SK-N-SH treated with all-trans-retinoic acid at 6 μM for 48 hours (cell line): ENCODE measurements at regions not wholly inside any gene's neighbourhood (a gene's known extent, or its start where the extent isn't known, plus 50 kb on each side); places are given as distances from the start of the nearest gene placed in this dataset.

ENCODE experiments used
- ATAC-seq: fragments of 200-7000 bp; cut with Tn5 transposase; 3 replicates; pipeline ENCODE4 v1.9.1; 2020; ENCODE audit warnings: mild to moderate bottlenecking, moderate library complexity
- ARNTL ChIP-seq: fragments of 450-650 bp; formaldehyde crosslinking; IDR thresholded peaks from 2 replicates; pipeline ENCODE4 v1.5.0; 2020; ENCODE audit warnings: low read depth, mild to moderate bottlenecking, moderate library complexity, borderline replicate concordance
- BACH2 ChIP-seq: fragments of 250-450 bp; sonication (Bioruptor Pico); IDR thresholded peaks from 2 replicates; pipeline ENCODE4 v1.9.0; 2021; ENCODE audit warnings: mild to moderate bottlenecking, borderline replicate concordance
- CSDC2 ChIP-seq: fragments of 250-450 bp; sonication (Bioruptor Pico); IDR thresholded peaks from 2 replicates; pipeline ENCODE4 v1.5.0; 2020; ENCODE audit warnings: mild to moderate bottlenecking, moderate library complexity
- ESRRG ChIP-seq: fragments of 250-450 bp; sonication (Bioruptor Pico); IDR thresholded peaks from 2 replicates; pipeline ENCODE4 v1.6.1; 2021; ENCODE audit warnings: mild to moderate bottlenecking
- GLIS3 ChIP-seq: fragments of 250-450 bp; sonication (Bioruptor Pico); IDR thresholded peaks from 2 replicates; pipeline ENCODE4 v1.5.0; 2020; ENCODE audit warnings: mild to moderate bottlenecking, moderate library complexity
- ISL1 ChIP-seq: fragments of 250-450 bp; sonication (Bioruptor Pico); IDR thresholded peaks from 2 replicates; pipeline ENCODE4 v2.1.2; 2022; ENCODE audit warnings: mild to moderate bottlenecking, moderate library complexity
- OSR1 ChIP-seq: fragments of 250-450 bp; sonication (Bioruptor Pico); IDR thresholded peaks from 2 replicates; pipeline ENCODE4 v1.8.0; 2022; ENCODE audit warnings: moderate library complexity, mild to moderate bottlenecking, inconsistent platforms
- PPARA ChIP-seq: fragments of 250-450 bp; sonication (Bioruptor Pico); IDR thresholded peaks from 2 replicates; pipeline ENCODE4 v1.5.0; 2020; ENCODE audit warnings: mild to moderate bottlenecking, borderline replicate concordance
- RARB ChIP-seq: fragments of 250-450 bp; sonication (Bioruptor Pico); IDR thresholded peaks from 2 replicates; pipeline ENCODE4 v1.8.0; 2021; ENCODE audit warnings: mild to moderate bottlenecking, moderate library complexity
- SNAI2 ChIP-seq: fragments of 250-450 bp; sonication (Bioruptor Pico); IDR thresholded peaks from 2 replicates; pipeline ENCODE4 v1.5.0; 2020; ENCODE audit warnings: mild to moderate bottlenecking, moderate library complexity
- TCF4 ChIP-seq: fragments of 250-450 bp; sonication (Bioruptor Pico); IDR thresholded peaks from 2 replicates; pipeline ENCODE4 v1.8.0; 2021; ENCODE audit warnings: mild to moderate bottlenecking, moderate library complexity, borderline replicate concordance
- TOX ChIP-seq: fragments of 250-450 bp; sonication (Bioruptor Pico); IDR thresholded peaks from 2 replicates; pipeline ENCODE4 v1.8.0; 2021; ENCODE audit warnings: mild to moderate bottlenecking, moderate library complexity, borderline replicate concordance
- ZC3H10 ChIP-seq: fragments of 250-450 bp; sonication (Bioruptor Pico); IDR thresholded peaks from 2 replicates; pipeline ENCODE4 v1.5.1; 2021; ENCODE audit warnings: mild to moderate bottlenecking, moderate library complexity
- ZFP3 ChIP-seq: fragments of 250-450 bp; sonication (Bioruptor Pico); IDR thresholded peaks from 2 replicates; pipeline ENCODE4 v1.5.0; 2020; ENCODE audit warnings: mild to moderate bottlenecking, moderate library complexity
- ZFP30 ChIP-seq: fragments of 450-650 bp; formaldehyde crosslinking; IDR thresholded peaks from 2 replicates; pipeline ENCODE4 v1.5.0; 2022; ENCODE audit warnings: mild to moderate bottlenecking, moderate library complexity
- ZNF70 ChIP-seq: fragments of 450-650 bp; formaldehyde crosslinking; IDR thresholded peaks from 2 replicates; pipeline ENCODE4 v1.5.0; 2020; ENCODE audit warnings: mild to moderate bottlenecking, moderate library complexity
- ZNF8 ChIP-seq: fragments of 450-650 bp; formaldehyde crosslinking; IDR thresholded peaks from 2 replicates; pipeline ENCODE4 v1.5.0; 2020; ENCODE audit warnings: mild to moderate bottlenecking, moderate library complexity
- TF ChIP-seq, protein P1 (sequence below): fragments of 250-450 bp; sonication (Bioruptor Pico); IDR thresholded peaks from 2 replicates; pipeline ENCODE4 v1.8.0; 2021; ENCODE audit warnings: low read depth, mild to moderate bottlenecking, moderate library complexity, borderline replicate concordance
- TF ChIP-seq, protein P2 (sequence below): fragments of 250-450 bp; sonication (Bioruptor Pico); IDR thresholded peaks from 2 replicates; pipeline ENCODE4 v1.5.1; 2021; ENCODE audit warnings: mild to moderate bottlenecking, moderate library complexity
- TF ChIP-seq, protein P3 (sequence below): fragments of 250-450 bp; sonication (Bioruptor Pico); IDR thresholded peaks from 2 replicates; pipeline ENCODE4 v1.5.1; 2020; ENCODE audit warnings: low read depth, mild to moderate bottlenecking, moderate library complexity
- TF ChIP-seq, protein P4 (sequence below): fragments of 250-450 bp; sonication (Bioruptor Pico); IDR thresholded peaks from 2 replicates; pipeline ENCODE4 v1.5.0; 2020; ENCODE audit warnings: mild to moderate bottlenecking, moderate library complexity
- TF ChIP-seq, protein P5 (sequence below): fragments of 250-450 bp; sonication (Bioruptor Pico); IDR thresholded peaks from 2 replicates; pipeline ENCODE4 v1.8.0; 2020; ENCODE audit warnings: mild to moderate bottlenecking, moderate library complexity, borderline replicate concordance

DNA sequence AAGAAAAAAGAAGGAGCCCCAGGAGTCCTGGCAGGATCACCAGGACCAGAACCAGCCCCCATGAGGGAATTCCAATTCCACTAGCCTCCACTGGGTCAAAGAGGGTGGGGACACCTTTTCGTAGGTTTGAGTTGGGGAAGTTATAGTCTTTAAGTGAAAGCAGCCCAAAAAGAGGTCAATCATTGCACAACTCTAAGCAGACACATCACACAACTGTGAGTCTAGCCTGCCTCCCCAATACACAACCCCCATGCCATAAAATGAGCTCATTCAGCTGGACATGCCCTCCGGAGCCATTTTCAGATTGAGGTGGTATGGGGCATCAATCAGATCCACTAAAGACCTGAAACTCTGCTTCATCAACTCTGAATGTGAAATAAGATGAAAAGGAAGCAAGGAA is 179.9 kb downstream of the NPHP4 start:
- no peak for ATAC-seq
- no peak for TF ChIP-seq RARB (CRISPR knock-in tag)
- no peak for TF ChIP-seq OSR1 (CRISPR knock-in tag)
- no peak for TF ChIP-seq ESRRG (CRISPR knock-in tag)
- TF ChIP-seq ZFP30 (CRISPR knock-in tag), result no peak
- no peak for TF ChIP-seq PPARA (CRISPR knock-in tag)
- TF ChIP-seq, protein P1, sequence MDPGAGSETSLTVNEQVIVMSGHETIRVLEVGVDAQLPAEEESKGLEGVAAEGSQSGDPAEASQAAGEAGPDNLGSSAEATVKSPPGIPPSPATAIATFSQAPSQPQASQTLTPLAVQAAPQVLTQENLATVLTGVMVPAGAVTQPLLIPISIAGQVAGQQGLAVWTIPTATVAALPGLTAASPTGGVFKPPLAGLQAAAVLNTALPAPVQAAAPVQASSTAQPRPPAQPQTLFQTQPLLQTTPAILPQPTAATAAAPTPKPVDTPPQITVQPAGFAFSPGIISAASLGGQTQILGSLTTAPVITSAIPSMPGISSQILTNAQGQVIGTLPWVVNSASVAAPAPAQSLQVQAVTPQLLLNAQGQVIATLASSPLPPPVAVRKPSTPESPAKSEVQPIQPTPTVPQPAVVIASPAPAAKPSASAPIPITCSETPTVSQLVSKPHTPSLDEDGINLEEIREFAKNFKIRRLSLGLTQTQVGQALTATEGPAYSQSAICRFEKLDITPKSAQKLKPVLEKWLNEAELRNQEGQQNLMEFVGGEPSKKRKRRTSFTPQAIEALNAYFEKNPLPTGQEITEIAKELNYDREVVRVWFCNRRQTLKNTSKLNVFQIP (CRISPR knock-in tag), result no peak
- TF ChIP-seq, protein P2, sequence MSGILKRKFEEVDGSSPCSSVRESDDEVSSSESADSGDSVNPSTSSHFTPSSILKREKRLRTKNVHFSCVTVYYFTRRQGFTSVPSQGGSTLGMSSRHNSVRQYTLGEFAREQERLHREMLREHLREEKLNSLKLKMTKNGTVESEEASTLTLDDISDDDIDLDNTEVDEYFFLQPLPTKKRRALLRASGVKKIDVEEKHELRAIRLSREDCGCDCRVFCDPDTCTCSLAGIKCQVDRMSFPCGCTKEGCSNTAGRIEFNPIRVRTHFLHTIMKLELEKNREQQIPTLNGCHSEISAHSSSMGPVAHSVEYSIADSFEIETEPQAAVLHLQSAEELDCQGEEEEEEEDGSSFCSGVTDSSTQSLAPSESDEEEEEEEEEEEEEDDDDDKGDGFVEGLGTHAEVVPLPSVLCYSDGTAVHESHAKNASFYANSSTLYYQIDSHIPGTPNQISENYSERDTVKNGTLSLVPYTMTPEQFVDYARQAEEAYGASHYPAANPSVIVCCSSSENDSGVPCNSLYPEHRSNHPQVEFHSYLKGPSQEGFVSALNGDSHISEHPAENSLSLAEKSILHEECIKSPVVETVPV (CRISPR knock-in tag), result no peak
- no peak for TF ChIP-seq ZFP3 (CRISPR knock-in tag)
- TF ChIP-seq CSDC2, result no peak
- TF ChIP-seq ZNF8 (CRISPR knock-in tag), result no peak
- no peak for TF ChIP-seq ISL1
- TF ChIP-seq, protein P3, sequence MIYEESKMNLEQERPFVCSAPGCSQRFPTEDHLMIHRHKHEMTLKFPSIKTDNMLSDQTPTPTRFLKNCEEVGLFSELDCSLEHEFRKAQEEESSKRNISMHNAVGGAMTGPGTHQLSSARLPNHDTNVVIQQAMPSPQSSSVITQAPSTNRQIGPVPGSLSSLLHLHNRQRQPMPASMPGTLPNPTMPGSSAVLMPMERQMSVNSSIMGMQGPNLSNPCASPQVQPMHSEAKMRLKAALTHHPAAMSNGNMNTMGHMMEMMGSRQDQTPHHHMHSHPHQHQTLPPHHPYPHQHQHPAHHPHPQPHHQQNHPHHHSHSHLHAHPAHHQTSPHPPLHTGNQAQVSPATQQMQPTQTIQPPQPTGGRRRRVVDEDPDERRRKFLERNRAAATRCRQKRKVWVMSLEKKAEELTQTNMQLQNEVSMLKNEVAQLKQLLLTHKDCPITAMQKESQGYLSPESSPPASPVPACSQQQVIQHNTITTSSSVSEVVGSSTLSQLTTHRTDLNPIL (CRISPR knock-in tag), result no peak
- no peak for TF ChIP-seq ZC3H10 (CRISPR knock-in tag)
- no peak for TF ChIP-seq GLIS3

DNA sequence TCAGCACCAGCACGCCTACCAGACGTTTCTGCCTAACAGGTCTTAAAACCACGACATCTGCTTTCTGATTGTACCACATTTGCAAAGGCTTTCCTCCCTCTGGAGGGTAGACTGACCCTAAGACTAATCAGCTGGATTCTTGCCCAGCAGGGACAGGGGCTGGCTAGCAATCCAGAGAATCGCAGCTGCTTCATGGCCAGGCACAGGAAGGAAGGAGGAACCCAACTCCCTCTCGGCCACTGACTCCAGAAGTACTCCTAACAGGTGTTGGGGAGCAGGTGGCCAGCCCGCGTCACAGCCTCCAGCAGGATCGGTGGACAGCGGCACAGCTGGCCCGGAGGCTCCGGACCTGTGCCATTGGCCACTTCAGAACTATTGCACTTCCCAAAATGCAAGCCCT is 180.8 kb downstream of the NPHP4 start:
- no peak for ATAC-seq
- TF ChIP-seq RARB (CRISPR knock-in tag) (no peak), TCF4 (CRISPR knock-in tag) (no peak), SNAI2 (CRISPR knock-in tag) (no peak), GLIS3 (no peak), ESRRG (CRISPR knock-in tag) (no peak), ARNTL (CRISPR knock-in tag) (no peak), ZNF8 (CRISPR knock-in tag) (no peak)
- TF ChIP-seq, protein P4, sequence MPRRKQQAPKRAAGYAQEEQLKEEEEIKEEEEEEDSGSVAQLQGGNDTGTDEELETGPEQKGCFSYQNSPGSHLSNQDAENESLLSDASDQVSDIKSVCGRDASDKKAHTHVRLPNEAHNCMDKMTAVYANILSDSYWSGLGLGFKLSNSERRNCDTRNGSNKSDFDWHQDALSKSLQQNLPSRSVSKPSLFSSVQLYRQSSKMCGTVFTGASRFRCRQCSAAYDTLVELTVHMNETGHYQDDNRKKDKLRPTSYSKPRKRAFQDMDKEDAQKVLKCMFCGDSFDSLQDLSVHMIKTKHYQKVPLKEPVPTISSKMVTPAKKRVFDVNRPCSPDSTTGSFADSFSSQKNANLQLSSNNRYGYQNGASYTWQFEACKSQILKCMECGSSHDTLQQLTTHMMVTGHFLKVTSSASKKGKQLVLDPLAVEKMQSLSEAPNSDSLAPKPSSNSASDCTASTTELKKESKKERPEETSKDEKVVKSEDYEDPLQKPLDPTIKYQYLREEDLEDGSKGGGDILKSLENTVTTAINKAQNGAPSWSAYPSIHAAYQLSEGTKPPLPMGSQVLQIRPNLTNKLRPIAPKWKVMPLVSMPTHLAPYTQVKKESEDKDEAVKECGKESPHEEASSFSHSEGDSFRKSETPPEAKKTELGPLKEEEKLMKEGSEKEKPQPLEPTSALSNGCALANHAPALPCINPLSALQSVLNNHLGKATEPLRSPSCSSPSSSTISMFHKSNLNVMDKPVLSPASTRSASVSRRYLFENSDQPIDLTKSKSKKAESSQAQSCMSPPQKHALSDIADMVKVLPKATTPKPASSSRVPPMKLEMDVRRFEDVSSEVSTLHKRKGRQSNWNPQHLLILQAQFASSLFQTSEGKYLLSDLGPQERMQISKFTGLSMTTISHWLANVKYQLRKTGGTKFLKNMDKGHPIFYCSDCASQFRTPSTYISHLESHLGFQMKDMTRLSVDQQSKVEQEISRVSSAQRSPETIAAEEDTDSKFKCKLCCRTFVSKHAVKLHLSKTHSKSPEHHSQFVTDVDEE, result no peak
- TF ChIP-seq, protein P2 (CRISPR knock-in tag), result no peak
- TF ChIP-seq, protein P3 (CRISPR knock-in tag), result no peak
- TF ChIP-seq, all 23 proteins: peak for 0

DNA sequence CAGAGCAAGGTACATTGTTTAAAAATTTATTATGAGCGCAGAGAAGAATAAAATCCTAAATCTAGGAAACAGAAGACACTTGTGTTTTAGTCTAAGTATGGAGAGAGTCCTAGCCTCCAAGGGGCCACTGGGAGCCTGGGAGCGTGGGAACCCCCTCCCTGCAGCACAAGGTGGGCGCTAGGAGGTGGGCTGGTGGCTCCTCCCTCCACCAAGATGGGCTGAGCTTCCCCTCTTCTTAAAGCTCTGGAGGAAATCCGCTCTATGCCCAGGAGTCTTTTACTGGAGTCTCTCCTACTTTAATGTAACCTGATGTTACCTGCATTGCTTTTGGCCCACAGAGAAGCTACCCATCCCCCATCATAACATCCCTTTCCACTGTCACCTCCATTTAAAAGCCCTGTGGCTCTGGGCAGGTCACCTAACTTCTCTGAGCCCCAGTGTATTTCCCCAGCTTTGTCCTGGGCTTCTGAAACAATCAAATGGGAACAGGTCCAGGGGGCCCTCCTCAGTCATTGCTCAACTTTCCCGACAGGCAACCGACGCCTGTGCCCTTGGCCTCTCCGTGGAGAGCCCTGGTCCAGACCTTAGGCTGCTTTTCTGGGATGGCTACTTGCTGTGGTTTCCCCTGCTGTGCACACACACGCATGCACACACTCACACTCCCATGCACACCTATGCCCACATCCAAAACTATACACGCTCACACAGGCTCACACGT is 181.5 kb downstream of the NPHP4 start:
- ATAC-seq, result no peak
- TF ChIP-seq, protein P2 (CRISPR knock-in tag), result no peak
- TF ChIP-seq, protein P5, sequence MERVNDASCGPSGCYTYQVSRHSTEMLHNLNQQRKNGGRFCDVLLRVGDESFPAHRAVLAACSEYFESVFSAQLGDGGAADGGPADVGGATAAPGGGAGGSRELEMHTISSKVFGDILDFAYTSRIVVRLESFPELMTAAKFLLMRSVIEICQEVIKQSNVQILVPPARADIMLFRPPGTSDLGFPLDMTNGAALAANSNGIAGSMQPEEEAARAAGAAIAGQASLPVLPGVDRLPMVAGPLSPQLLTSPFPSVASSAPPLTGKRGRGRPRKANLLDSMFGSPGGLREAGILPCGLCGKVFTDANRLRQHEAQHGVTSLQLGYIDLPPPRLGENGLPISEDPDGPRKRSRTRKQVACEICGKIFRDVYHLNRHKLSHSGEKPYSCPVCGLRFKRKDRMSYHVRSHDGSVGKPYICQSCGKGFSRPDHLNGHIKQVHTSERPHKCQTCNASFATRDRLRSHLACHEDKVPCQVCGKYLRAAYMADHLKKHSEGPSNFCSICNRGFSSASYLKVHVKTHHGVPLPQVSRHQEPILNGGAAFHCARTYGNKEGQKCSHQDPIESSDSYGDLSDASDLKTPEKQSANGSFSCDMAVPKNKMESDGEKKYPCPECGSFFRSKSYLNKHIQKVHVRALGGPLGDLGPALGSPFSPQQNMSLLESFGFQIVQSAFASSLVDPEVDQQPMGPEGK (CRISPR knock-in tag), result no peak
- TF ChIP-seq PPARA (CRISPR knock-in tag), result no peak
- TF ChIP-seq SNAI2 (CRISPR knock-in tag), result no peak
- TF ChIP-seq TOX (CRISPR knock-in tag), result no peak
- TF ChIP-seq RARB (CRISPR knock-in tag), result no peak
- TF ChIP-seq ARNTL (CRISPR knock-in tag), result no peak
- no peak for TF ChIP-seq ISL1
- TF ChIP-seq ZC3H10 (CRISPR knock-in tag), result no peak
- TF ChIP-seq BACH2 (CRISPR knock-in tag), result no peak
- no peak for TF ChIP-seq GLIS3
- TF ChIP-seq ZNF70 (CRISPR knock-in tag), result no peak
- no peak for TF ChIP-seq ZFP30 (CRISPR knock-in tag)
- TF ChIP-seq TCF4 (CRISPR knock-in tag), result no peak
